Skeletal muscle tissue (tissue), 3 donors: ENCODE measurements at regions not wholly inside any gene's neighbourhood (a gene's known extent, or its start where the extent isn't known, plus 50 kb on each side); places are given as distances from the start of the nearest gene placed in this dataset.

ENCODE experiments used
- H3K27ac ChIP-seq: one replicate; pipeline ENCODE4 v1.7.0; 2013; ENCODE audit warnings: mild to moderate bottlenecking, low read depth, low read length, inconsistent platforms
- H3K27me3 ChIP-seq, 3 donors: one replicate each; pipeline ENCODE4 v1.7.0; 2013; ENCODE audit warnings: low read length in 3 of 3; ENCODE audit not compliant: control insufficient read depth in 3 of 3, insufficient read depth in 3 of 3
- H3K36me3 ChIP-seq, 3 donors: one replicate each; pipeline ENCODE4 v1.7.0; 2013; ENCODE audit warnings: low read length in 3 of 3; ENCODE audit not compliant: control insufficient read depth in 3 of 3, insufficient read depth in 3 of 3
- H3K4me1 ChIP-seq, 3 donors: one replicate each; pipeline ENCODE4 v1.7.0; 2013; ENCODE audit warnings: low read length in 3 of 3, mild to moderate bottlenecking in 3 of 3; ENCODE audit not compliant: control insufficient read depth in 3 of 3, insufficient read depth in 3 of 3
- H3K4me3 ChIP-seq, 3 donors: one replicate each; pipeline ENCODE4 v1.7.0; 2013; ENCODE audit warnings: low read length in 3 of 3
- H3K9ac ChIP-seq, 3 donors: one replicate each; pipeline ENCODE4 v1.7.0; 2013; ENCODE audit warnings: low read length in 3 of 3, mild to moderate bottlenecking in 3 of 3, moderate library complexity in 2 of 3, low read depth in 1 of 3
- H3K9me3 ChIP-seq, 3 donors: one replicate each; pipeline ENCODE4 v1.7.0; 2013; ENCODE audit warnings: low read length in 3 of 3; ENCODE audit not compliant: control insufficient read depth in 3 of 3
- donor health status: Osteomylitis.

- H3K27ac ChIP-seq, result no peak overlapping the region
- H3K4me3 ChIP-seq, result no peak overlapping the region
- no peaks in the 10 kb centered on the region for H3K9me3 ChIP-seq
These were observed 99.9 kb upstream of the LINC00305 start for GRCh38 chr18:64248836-64249235.

GRCh38 chr18:64245126-64245861, 96.4 kb upstream of the LINC00305 start:
- Histone ChIP-seq H3K27me3 (no peaks in the 10 kb centered on the region), H3K9ac (no peak overlapping the region), H3K4me3 (no peak overlapping the region), H3K36me3 (no peaks in the 10 kb centered on the region), H3K27ac (no peak overlapping the region), H3K9me3 (no peaks in the 10 kb centered on the region), H3K4me1 (no peaks in the 10 kb centered on the region)

More at GRCh38 chr18:64248836-64249235, 99.9 kb upstream of the LINC00305 start:
- Histone ChIP-seq H3K9ac (no peak overlapping the region), H3K4me1 (no peaks in the 10 kb centered on the region), H3K36me3 (no peaks in the 10 kb centered on the region), H3K27me3 (no peaks in the 10 kb centered on the region)

- Histone ChIP-seq H3K36me3 (no peaks in the 10 kb centered on the region), H3K4me1 (no peaks in the 10 kb centered on the region), H3K27ac (no peak overlapping the region), H3K27me3 (no peaks in the 10 kb centered on the region), H3K9me3 (no peaks in the 10 kb centered on the region), H3K9ac (no peak overlapping the region), H3K4me3 (no peak overlapping the region)
These were observed 95.7 kb upstream of the LINC00305 start for GRCh38 chr18:64244571-64244970.

GRCh38 chr18:64240316-64240715, 91.4 kb upstream of the LINC00305 start:
- Histone ChIP-seq H3K9me3 (no peaks in the 10 kb centered on the region), H3K4me3 (no peak overlapping the region), H3K4me1 (no peaks in the 10 kb centered on the region), H3K36me3 (no peaks in the 10 kb centered on the region), H3K27ac (no peak overlapping the region), H3K9ac (no peak overlapping the region), H3K27me3 (no peaks in the 10 kb centered on the region)

- H3K4me3 ChIP-seq, result no peak overlapping the region
- H3K27ac ChIP-seq, result no peak overlapping the region
- no peaks in the 10 kb centered on the region for H3K27me3 ChIP-seq
- H3K4me1 ChIP-seq, result no peaks in the 10 kb centered on the region
- no peak overlapping the region for H3K9ac ChIP-seq
- H3K9me3 ChIP-seq, result no peaks in the 10 kb centered on the region
- H3K36me3 ChIP-seq, result no peaks in the 10 kb centered on the region
These were observed 89.2 kb upstream of the LINC00305 start for GRCh38 chr18:64238076-64238475.

- Histone ChIP-seq H3K9me3 (no peaks in the 10 kb centered on the region), H3K36me3 (no peaks in the 10 kb centered on the region), H3K27ac (no peak overlapping the region), H3K27me3 (no peaks in the 10 kb centered on the region), H3K4me1 (no peaks in the 10 kb centered on the region), H3K4me3 (no peak overlapping the region), H3K9ac (no peak overlapping the region)
These were observed 85.4 kb upstream of the LINC00305 start for GRCh38 chr18:64234321-64234720.

GRCh38 chr18:64233851-64234250, 85.0 kb upstream of the LINC00305 start:
- Histone ChIP-seq H3K27me3 (no peaks in the 10 kb centered on the region), H3K9ac (no peak overlapping the region), H3K27ac (no peak overlapping the region), H3K9me3 (no peaks in the 10 kb centered on the region), H3K4me1 (no peaks in the 10 kb centered on the region), H3K36me3 (no peaks in the 10 kb centered on the region), H3K4me3 (no peak overlapping the region)

- Histone ChIP-seq H3K4me3 (no peak overlapping the region), H3K36me3 (no peaks in the 10 kb centered on the region)
These were observed 72.1 kb upstream of the LINC00305 start for GRCh38 chr18:64220941-64221340.

GRCh38 chr18:64219517-64219916, 70.6 kb upstream of the LINC00305 start:
- Histone ChIP-seq H3K9me3 (no peaks in the 10 kb centered on the region), H3K36me3 (no peaks in the 10 kb centered on the region), H3K27ac (no peak overlapping the region), H3K4me1 (no peaks in the 10 kb centered on the region), H3K27me3 (no peaks in the 10 kb centered on the region), H3K4me3 (no peak overlapping the region), H3K9ac (no peak overlapping the region)

More at GRCh38 chr18:64220941-64221340, 72.1 kb upstream of the LINC00305 start:
- Histone ChIP-seq H3K4me1 (no peaks in the 10 kb centered on the region), H3K9me3 (no peaks in the 10 kb centered on the region), H3K9ac (no peak overlapping the region), H3K27ac (no peak overlapping the region), H3K27me3 (no peaks in the 10 kb centered on the region)

- Histone ChIP-seq H3K9me3 (no peaks in the 10 kb centered on the region), H3K9ac (no peak overlapping the region), H3K27ac (no peak overlapping the region), H3K36me3 (no peaks in the 10 kb centered on the region), H3K4me3 (no peak overlapping the region), H3K27me3 (no peaks in the 10 kb centered on the region), H3K4me1 (no peaks in the 10 kb centered on the region)
These were observed 61.6 kb upstream of the LINC00305 start for GRCh38 chr18:64210401-64210949.
